NT2/D1 (cell line): ENCODE measurements at regions not wholly inside any gene's neighbourhood (a gene's known extent, or its start where the extent isn't known, plus 50 kb on each side); places are given as distances from the start of the nearest gene placed in this dataset.

Source experiments
- YY1 ChIP-seq: IDR thresholded peaks from 2 replicates; pipeline ENCODE4 v1.6.1; 2011; ENCODE audit not compliant: insufficient read length, insufficient read depth
- ZNF274 ChIP-seq: IDR thresholded peaks from 2 replicates; pipeline ENCODE4 v1.6.1; 2011; ENCODE audit warnings: mild to moderate bottlenecking, low read depth, low read length

GRCh38 chr18:51802569-51803428 lies 537.2 kb upstream of the DCC start:
- no peak for TF ChIP-seq ZNF274
- no peak for TF ChIP-seq YY1
